ENCODE measurements at regions not wholly inside any gene's neighbourhood (a gene's known extent, or its start where the extent isn't known, plus 50 kb on each side); places are given as distances from the start of the nearest gene placed in this dataset.
"Not testable (repeated sequence)": the region's sequence is repeated elsewhere in the genome, so short reads cannot be mapped to it uniquely, and the experiment has no call there.

DNA sequence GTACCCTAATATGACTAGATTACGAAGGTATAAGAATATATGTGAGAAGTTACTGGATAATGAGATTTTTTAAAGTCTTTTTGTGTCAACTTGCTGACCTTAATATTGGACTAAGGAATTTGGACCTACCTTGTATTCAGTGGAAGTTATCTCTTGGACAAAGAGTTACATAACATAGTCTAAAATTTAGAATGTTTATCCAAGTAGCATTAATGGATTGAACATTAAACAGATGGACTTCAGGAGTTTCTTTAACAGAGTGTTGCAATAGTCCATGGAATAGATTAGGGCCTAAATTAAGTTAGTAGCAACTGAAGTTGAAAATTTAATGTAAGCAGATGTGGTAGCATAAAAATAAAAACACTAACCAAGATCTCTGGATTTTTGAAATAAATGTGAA lies 266.4 kb downstream of the PYDC2 start:
- TF ChIP-seq YY1 (IDR thresholded peaks at IDR 0.05; ENCODE audit: insufficient read depth, insufficient read length), result no peak
- TF ChIP-seq ZNF274 (IDR thresholded peaks at IDR 0.05; ENCODE audit: low read depth, low read length), result no peak
- TF ChIP-seq SUZ12 (IDR thresholded peaks at IDR 0.05; ENCODE audit: extremely low read depth, insufficient read depth, insufficient read length), result no peak
- Histone ChIP-seq H3K36me3 (ENCODE audit: insufficient read depth, insufficient read length, low read length) (no peaks in the 10 kb centered on the region), H3K4me3 (ENCODE audit: insufficient read length, low read depth) (no peak overlapping the region), H3K9me3 (ENCODE audit: insufficient read depth, low read length) (no peaks in the 10 kb centered on the region), H3K9ac (ENCODE audit: insufficient read length, low read depth) (no peak overlapping the region), H3K4me1 (ENCODE audit: insufficient read depth, insufficient read length) (no peaks in the 10 kb centered on the region), H3K27me3 (ENCODE audit: insufficient read depth, insufficient read length) (no peaks in the 10 kb centered on the region)
- DNase-seq (ENCODE audit: low read depth, low spot score), result no peak

DNA sequence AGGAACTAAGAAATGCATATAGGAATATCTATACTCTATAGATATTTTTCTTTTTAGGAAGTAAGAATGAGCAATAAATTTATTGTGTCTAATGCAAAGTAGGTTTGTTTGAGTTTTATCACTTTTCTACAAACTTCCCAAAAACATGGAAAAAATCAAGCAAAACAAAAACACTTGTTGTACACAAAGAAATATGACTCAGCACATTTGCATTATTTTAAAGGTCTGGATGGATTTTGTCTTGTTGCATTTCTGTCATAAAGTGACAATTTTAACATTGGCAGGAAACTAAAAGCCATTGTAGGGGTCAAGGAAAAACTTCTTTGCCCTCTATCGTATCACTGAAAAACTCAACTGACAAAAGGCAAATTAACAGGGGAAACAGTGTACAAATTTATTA lies 267.2 kb downstream of the PYDC2 start:
- no peak for DNase-seq (ENCODE audit: low read depth, low spot score)
- TF ChIP-seq ZNF274 (IDR thresholded peaks at IDR 0.05; ENCODE audit: low read depth, low read length) (no peak), YY1 (IDR thresholded peaks at IDR 0.05; ENCODE audit: insufficient read depth, insufficient read length) (no peak), SUZ12 (IDR thresholded peaks at IDR 0.05; ENCODE audit: extremely low read depth, insufficient read depth, insufficient read length) (no peak)
- H3K27me3 ChIP-seq (ENCODE audit: insufficient read depth, insufficient read length), result no peaks in the 10 kb centered on the region
- no peaks in the 10 kb centered on the region for H3K4me1 ChIP-seq (ENCODE audit: insufficient read depth, insufficient read length)
- H3K36me3 ChIP-seq (ENCODE audit: insufficient read depth, insufficient read length, low read length), result no peaks in the 10 kb centered on the region
- H3K9ac ChIP-seq (ENCODE audit: insufficient read length, low read depth), result no peak overlapping the region
- H3K9me3 ChIP-seq (ENCODE audit: insufficient read depth, low read length), result no peaks in the 10 kb centered on the region
- no peak overlapping the region for H3K4me3 ChIP-seq (ENCODE audit: insufficient read length, low read depth)

DNA sequence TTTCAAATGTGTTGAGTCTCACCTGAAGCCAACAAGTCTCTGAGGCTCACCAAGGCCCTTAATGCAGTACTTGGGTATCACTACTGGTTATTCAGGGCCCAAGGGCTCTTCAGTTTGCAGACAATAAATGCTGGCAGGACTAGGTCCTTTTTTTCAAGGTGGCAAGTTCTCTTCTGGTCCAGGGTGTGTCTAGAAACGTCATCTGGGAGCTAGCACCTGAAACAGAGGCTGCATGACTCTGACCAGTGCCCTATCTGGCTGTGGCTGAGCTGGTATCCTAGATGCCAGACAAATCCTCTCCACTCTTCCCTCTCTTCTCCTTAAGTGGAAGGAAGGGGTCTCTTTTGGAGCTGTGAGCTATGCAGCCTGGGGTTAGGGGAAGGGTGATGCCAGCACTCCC lies 276.8 kb downstream of the PYDC2 start:
- H3K4me3 ChIP-seq (ENCODE audit: insufficient read length, low read depth), result no peak overlapping the region
- no peak overlapping the region for H3K9ac ChIP-seq (ENCODE audit: insufficient read length, low read depth)
- no peaks in the 10 kb centered on the region for H3K27me3 ChIP-seq (ENCODE audit: insufficient read depth, insufficient read length)
- DNase-seq (ENCODE audit: low read depth, low spot score), result no peak
- no peaks in the 10 kb centered on the region for H3K4me1 ChIP-seq (ENCODE audit: insufficient read depth, insufficient read length)
- TF ChIP-seq ZNF274 (IDR thresholded peaks at IDR 0.05; ENCODE audit: low read depth, low read length), result no peak
- no peak for TF ChIP-seq YY1 (IDR thresholded peaks at IDR 0.05; ENCODE audit: insufficient read depth, insufficient read length)
- no peak for TF ChIP-seq SUZ12 (IDR thresholded peaks at IDR 0.05; ENCODE audit: extremely low read depth, insufficient read depth, insufficient read length)
- H3K9me3 ChIP-seq (ENCODE audit: insufficient read depth, low read length), result peaks cover 13% of the 10 kb centered on the region; the same call in 1 of the 2 replicates
- no peaks in the 10 kb centered on the region for H3K36me3 ChIP-seq (ENCODE audit: insufficient read depth, insufficient read length, low read length)

DNA sequence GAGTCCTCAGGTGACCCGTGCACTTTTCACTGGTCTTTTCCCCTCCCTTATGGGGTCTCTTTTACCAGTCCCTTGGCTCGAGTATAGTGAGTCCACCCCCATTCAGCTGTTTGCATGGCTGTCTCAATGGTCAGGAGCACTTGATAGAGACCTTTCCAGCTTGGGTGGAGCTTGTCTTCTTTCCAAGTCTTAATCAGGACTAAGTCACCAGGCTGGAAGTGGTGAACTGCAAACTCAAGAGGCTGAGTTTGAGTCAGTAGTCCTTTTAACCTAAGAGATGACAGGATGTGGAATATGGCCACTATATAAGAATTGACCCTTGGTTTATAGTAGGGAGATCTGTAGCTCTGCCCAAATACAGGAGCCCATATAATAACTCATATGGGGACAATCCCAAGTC lies 279.7 kb downstream of the PYDC2 start:
- peaks cover 22% of the 10 kb centered on the region; the same call in 1 of the 2 replicates for H3K9me3 ChIP-seq (ENCODE audit: insufficient read depth, low read length)
- TF ChIP-seq ZNF274 (IDR thresholded peaks at IDR 0.05; ENCODE audit: low read depth, low read length) (no peak), YY1 (IDR thresholded peaks at IDR 0.05; ENCODE audit: insufficient read depth, insufficient read length) (no peak), SUZ12 (IDR thresholded peaks at IDR 0.05; ENCODE audit: extremely low read depth, insufficient read depth, insufficient read length) (no peak)
- no peaks in the 10 kb centered on the region for H3K4me1 ChIP-seq (ENCODE audit: insufficient read depth, insufficient read length)

DNA sequence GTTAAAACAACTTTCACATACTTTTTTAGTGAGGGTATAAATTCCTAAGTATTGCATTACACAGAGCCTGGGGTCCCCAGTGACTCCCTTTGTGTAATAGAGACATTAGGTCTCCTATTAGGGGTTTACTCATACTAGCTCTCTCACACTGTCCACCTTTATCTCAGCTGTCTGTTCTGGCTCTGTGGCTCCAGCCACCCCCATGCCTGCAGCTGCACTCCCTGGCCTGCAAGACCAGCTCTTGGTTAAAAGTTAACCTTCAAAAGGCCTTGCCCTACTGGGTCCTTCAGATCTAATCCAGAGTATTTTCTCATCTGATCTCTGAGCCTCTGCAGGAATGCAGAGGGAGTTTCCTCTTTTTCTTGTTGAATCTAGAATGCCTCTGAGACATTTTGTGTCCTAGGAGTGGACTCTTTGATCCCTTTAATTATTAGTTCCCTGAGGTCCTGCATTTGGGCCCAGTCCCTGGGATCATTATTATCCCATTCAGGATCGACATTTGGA lies 280.9 kb downstream of the PYDC2 start:
- not testable (repeated sequence) for H3K4me3 ChIP-seq (ENCODE audit: insufficient read length, low read depth); H3K27me3 ChIP-seq (ENCODE audit: insufficient read depth, insufficient read length); H3K4me1 ChIP-seq (ENCODE audit: insufficient read depth, insufficient read length); DNase-seq (ENCODE audit: low read depth, low spot score); H3K9ac ChIP-seq (ENCODE audit: insufficient read length, low read depth); H3K36me3 ChIP-seq (ENCODE audit: insufficient read depth, insufficient read length, low read length)
- H3K9me3 ChIP-seq (ENCODE audit: insufficient read depth, low read length), result peaks cover 22% of the 10 kb centered on the region; the same call in 1 of the 2 replicates

More for the DNA sequence above, 279.7 kb downstream of the PYDC2 start:
- no peak for DNase-seq (ENCODE audit: low read depth, low spot score)
- Histone ChIP-seq H3K4me3 (ENCODE audit: insufficient read length, low read depth) (no peak overlapping the region), H3K36me3 (ENCODE audit: insufficient read depth, insufficient read length, low read length) (no peaks in the 10 kb centered on the region), H3K27me3 (ENCODE audit: insufficient read depth, insufficient read length) (no peaks in the 10 kb centered on the region), H3K9ac (ENCODE audit: insufficient read length, low read depth) (no peak overlapping the region)

DNA sequence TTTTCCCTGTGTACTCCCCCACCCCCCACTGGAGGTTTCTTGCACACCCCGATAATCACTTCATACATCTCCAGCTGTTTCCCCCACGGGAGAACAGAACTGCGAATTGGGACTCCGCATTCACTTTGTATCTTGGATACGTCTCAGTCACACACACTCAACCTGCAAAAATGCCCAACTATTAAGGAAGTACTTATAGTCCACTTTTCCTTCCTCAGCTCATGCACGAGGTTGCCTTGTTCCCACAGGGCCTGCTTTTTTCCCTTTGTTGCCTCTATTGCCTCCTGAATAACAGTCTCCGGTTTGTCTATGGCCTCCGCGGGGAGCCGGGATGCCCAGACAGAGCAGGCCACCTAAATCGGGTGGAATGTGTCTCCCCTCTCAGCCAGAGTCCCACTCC lies 282.3 kb downstream of the PYDC2 start:
- peaks cover 22% of the 10 kb centered on the region; the same call in 1 of the 2 replicates for H3K9me3 ChIP-seq (ENCODE audit: insufficient read depth, low read length)
- H3K9ac ChIP-seq (ENCODE audit: insufficient read length, low read depth), result no peak overlapping the region
- H3K36me3 ChIP-seq (ENCODE audit: insufficient read depth, insufficient read length, low read length), result no peaks in the 10 kb centered on the region
- no peak for TF ChIP-seq SUZ12 (IDR thresholded peaks at IDR 0.05; ENCODE audit: extremely low read depth, insufficient read depth, insufficient read length)
- TF ChIP-seq ZNF274 (IDR thresholded peaks at IDR 0.05; ENCODE audit: low read depth, low read length), result no peak
- no peak for TF ChIP-seq YY1 (IDR thresholded peaks at IDR 0.05; ENCODE audit: insufficient read depth, insufficient read length)
- H3K27me3 ChIP-seq (ENCODE audit: insufficient read depth, insufficient read length), result no peaks in the 10 kb centered on the region
- no peaks in the 10 kb centered on the region for H3K4me1 ChIP-seq (ENCODE audit: insufficient read depth, insufficient read length)
- no peak for DNase-seq (ENCODE audit: low read depth, low spot score)
- H3K4me3 ChIP-seq (ENCODE audit: insufficient read length, low read depth), result no peak overlapping the region

DNA sequence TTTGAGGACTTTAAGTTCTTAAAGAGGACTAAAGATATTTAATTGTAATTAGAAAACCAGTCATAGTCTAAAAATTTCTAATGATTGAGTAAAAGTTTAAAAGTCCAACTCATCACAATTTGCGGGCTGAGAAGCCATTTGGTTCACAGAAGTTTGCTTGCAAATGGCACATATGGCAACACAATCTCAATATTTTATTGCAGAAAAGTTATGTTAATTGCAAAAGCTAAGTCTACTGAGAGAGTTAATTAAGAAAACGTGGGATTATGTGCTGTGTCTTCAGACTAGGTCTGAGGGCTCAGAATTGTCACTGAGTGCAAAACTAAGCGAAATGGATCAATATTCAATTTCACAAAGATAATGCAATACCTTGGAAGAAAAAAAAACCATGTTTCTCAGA lies 289.7 kb downstream of the PYDC2 start:
- H3K36me3 ChIP-seq (ENCODE audit: insufficient read depth, insufficient read length, low read length), result no peaks in the 10 kb centered on the region
- no peak for DNase-seq (ENCODE audit: low read depth, low spot score)
- no peak overlapping the region for H3K9ac ChIP-seq (ENCODE audit: insufficient read length, low read depth)
- no peaks in the 10 kb centered on the region for H3K9me3 ChIP-seq (ENCODE audit: insufficient read depth, low read length)
- H3K27me3 ChIP-seq (ENCODE audit: insufficient read depth, insufficient read length), result no peaks in the 10 kb centered on the region
- H3K4me1 ChIP-seq (ENCODE audit: insufficient read depth, insufficient read length), result no peaks in the 10 kb centered on the region
- no peak for TF ChIP-seq ZNF274 (IDR thresholded peaks at IDR 0.05; ENCODE audit: low read depth, low read length)
- no peak for TF ChIP-seq SUZ12 (IDR thresholded peaks at IDR 0.05; ENCODE audit: extremely low read depth, insufficient read depth, insufficient read length)
- no peak for TF ChIP-seq YY1 (IDR thresholded peaks at IDR 0.05; ENCODE audit: insufficient read depth, insufficient read length)
- H3K4me3 ChIP-seq (ENCODE audit: insufficient read length, low read depth), result no peak overlapping the region

DNA sequence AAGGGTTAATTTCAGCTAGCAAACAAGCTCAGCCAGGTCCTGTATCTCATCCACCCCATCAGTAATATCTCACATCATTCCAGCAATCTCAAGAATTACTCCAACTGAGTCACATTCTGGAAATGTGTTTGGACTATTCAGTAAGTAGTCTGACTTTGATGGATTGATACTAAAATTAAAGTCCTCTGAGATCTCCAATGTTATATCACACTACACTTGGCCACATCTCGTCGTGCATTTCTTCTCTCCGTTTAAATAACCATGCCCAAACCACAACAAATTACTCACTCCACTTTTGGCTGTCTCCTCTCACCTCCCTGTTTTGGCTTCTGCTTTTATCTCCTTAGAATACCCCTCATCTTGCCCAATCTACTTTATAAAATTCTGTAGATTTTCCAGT lies 292.2 kb downstream of the PYDC2 start:
- no peak for TF ChIP-seq SUZ12 (IDR thresholded peaks at IDR 0.05; ENCODE audit: extremely low read depth, insufficient read depth, insufficient read length)
- no peak for TF ChIP-seq YY1 (IDR thresholded peaks at IDR 0.05; ENCODE audit: insufficient read depth, insufficient read length)
- no peak for TF ChIP-seq ZNF274 (IDR thresholded peaks at IDR 0.05; ENCODE audit: low read depth, low read length)
- Histone ChIP-seq H3K9me3 (ENCODE audit: insufficient read depth, low read length) (no peaks in the 10 kb centered on the region), H3K9ac (ENCODE audit: insufficient read length, low read depth) (no peak overlapping the region), H3K36me3 (ENCODE audit: insufficient read depth, insufficient read length, low read length) (no peaks in the 10 kb centered on the region), H3K27me3 (ENCODE audit: insufficient read depth, insufficient read length) (no peaks in the 10 kb centered on the region), H3K4me3 (ENCODE audit: insufficient read length, low read depth) (no peak overlapping the region), H3K4me1 (ENCODE audit: insufficient read depth, insufficient read length) (no peaks in the 10 kb centered on the region)
- DNase-seq (ENCODE audit: low read depth, low spot score), result no peak

Data from NT2/D1 (cell line).